Memory B cell (primary cell): ENCODE measurements at regions not wholly inside any gene's neighbourhood (a gene's known extent, or its start where the extent isn't known, plus 50 kb on each side); places are given as distances from the start of the nearest gene placed in this dataset.
"Not testable (repeated sequence)": the region's sequence is repeated elsewhere in the genome, so short reads cannot be mapped to it uniquely, and the experiment has no call there.

ENCODE experiments used
- ATAC-seq: fragments of 150-1000 bp; cut with Tn5 transposase; 2 replicates; pipeline ENCODE4 v1.10.0; 2021; ENCODE audit warnings: low read depth, mild to moderate bottlenecking, moderate library complexity
- DNase-seq, 2 donors: peaks; one replicate each; pipeline ENCODE4 v3.0.0; 2022; ENCODE audit warnings: low spot score in 2 of 2
- H3K27ac Mint-ChIP-seq: one replicate; pipeline ENCODE4 v1.8.0; 2022; ENCODE audit warnings: mild to moderate bottlenecking, moderate library complexity, mixed read lengths
- H3K27me3 Mint-ChIP-seq: one replicate; pipeline ENCODE4 v1.8.0; 2022; ENCODE audit warnings: mixed read lengths
- H3K36me3 Mint-ChIP-seq: one replicate; pipeline ENCODE4 v1.8.0; 2022; ENCODE audit warnings: mild to moderate bottlenecking, mixed read lengths
- H3K4me1 Mint-ChIP-seq: one replicate; pipeline ENCODE4 v1.8.0; 2022; ENCODE audit warnings: mixed read lengths
- H3K4me3 Mint-ChIP-seq: one replicate; pipeline ENCODE4 v1.8.0; 2022; ENCODE audit warnings: mild to moderate bottlenecking, moderate library complexity, mixed read lengths
- H3K9me3 Mint-ChIP-seq: one replicate; pipeline ENCODE4 v1.8.0; 2022; ENCODE audit warnings: mixed read lengths

DNA sequence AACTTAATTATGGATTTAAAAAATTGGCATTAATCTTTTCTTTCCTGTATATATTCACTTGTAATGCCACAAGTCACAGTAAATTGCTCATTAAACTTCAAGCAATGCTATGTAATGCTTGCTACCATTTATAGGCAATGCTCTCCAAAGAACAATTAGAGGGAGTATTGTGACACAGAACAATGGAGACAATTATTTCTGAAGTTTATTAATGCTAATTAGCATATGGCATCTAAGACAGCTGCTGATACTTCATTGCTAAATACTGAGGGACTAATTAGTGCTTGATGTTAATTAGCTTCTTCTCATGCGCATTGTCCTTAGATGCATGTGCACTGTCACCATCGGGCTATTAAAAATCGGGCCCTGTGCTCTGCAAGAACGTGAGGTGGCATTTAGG is 1012.8 kb downstream of the SOCS6 start:
- H3K4me3 Mint-ChIP-seq: no peak overlapping the region
- no peak overlapping the region for H3K27ac Mint-ChIP-seq
- H3K9me3 Mint-ChIP-seq: peaks cover 7% of the 10 kb centered on the region
- H3K4me1 Mint-ChIP-seq: no peaks in the 10 kb centered on the region
- ATAC-seq (no peak), DNase-seq (no peak)
- no peaks in the 10 kb centered on the region for H3K36me3 Mint-ChIP-seq
- H3K27me3 Mint-ChIP-seq: no peaks in the 10 kb centered on the region

DNA sequence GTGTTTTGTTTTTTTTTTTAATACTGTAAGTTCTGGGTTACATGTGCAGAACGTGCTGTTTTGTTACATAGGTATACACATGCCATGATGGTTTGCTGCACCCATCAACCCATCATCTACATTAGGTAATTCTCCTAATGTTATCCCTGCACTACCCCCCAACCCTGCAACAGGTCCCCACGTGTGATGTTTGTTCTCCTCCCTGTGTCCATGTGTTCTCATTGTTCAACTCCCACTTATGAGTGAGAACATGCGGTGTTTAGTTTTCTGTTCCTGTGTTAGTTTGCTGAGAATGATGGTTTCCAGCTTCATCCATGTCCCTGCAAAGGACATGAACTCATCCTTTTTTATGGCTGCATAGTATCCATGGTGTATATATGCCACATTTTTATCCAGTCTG is 1005.4 kb downstream of the SOCS6 start:
- not testable (repeated sequence) for H3K27ac Mint-ChIP-seq, H3K27me3 Mint-ChIP-seq, H3K9me3 Mint-ChIP-seq, ATAC-seq, DNase-seq, H3K4me3 Mint-ChIP-seq, H3K36me3 Mint-ChIP-seq, H3K4me1 Mint-ChIP-seq

DNA sequence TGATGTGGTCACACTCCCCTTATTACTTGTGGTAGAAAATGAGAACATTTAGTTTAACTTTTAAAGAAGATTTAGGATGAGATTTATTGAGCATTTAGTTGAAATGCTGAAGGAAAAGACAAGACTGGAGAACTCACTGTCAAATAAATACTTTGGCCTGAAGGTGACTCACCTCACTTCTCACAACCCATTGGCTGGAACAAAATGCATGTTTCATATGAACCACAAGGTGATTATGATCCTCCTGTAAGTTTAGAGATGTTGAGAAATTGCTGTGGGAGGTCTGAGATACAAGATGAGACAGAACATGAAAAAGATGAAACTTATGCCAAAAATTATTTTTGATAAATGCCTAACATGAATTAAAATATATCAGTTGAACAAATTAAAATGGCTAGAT is 1004.5 kb downstream of the SOCS6 start:
- DNase-seq: no peak
- no peak for ATAC-seq
- no peaks in the 10 kb centered on the region for H3K4me1 Mint-ChIP-seq
- no peak overlapping the region for H3K27ac Mint-ChIP-seq
- H3K9me3 Mint-ChIP-seq: peaks cover 1% of the 10 kb centered on the region
- no peaks in the 10 kb centered on the region for H3K27me3 Mint-ChIP-seq
- H3K4me3 Mint-ChIP-seq: no peak overlapping the region
- H3K36me3 Mint-ChIP-seq: no peaks in the 10 kb centered on the region

DNA sequence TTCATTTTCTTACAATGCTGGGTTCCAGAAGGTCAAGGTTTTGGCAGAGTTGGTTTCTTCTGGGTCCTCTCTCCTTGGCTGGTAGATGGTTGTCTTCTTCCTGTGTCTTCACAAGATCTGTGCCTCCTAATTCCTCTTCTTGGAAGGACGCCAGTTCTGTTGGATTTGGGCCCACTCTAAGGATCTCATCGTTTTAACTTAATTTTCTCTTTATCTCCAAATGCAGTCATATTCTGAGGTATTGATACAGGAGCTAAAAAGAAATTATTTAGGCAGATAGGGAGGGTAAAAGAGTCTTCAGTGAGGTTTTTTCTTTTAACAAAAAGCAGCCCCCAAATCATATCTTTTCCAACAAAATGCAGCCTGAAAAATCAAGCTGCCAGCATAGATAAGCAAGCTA is 998.4 kb downstream of the SOCS6 start:
- Mint-ChIP-seq H3K36me3 (no peaks in the 10 kb centered on the region), H3K4me3 (no peak overlapping the region), H3K4me1 (no peaks in the 10 kb centered on the region), H3K27ac (no peak overlapping the region), H3K9me3 (no peaks in the 10 kb centered on the region), H3K27me3 (no peaks in the 10 kb centered on the region)
- ATAC-seq (no peak), DNase-seq (no peak)

DNA sequence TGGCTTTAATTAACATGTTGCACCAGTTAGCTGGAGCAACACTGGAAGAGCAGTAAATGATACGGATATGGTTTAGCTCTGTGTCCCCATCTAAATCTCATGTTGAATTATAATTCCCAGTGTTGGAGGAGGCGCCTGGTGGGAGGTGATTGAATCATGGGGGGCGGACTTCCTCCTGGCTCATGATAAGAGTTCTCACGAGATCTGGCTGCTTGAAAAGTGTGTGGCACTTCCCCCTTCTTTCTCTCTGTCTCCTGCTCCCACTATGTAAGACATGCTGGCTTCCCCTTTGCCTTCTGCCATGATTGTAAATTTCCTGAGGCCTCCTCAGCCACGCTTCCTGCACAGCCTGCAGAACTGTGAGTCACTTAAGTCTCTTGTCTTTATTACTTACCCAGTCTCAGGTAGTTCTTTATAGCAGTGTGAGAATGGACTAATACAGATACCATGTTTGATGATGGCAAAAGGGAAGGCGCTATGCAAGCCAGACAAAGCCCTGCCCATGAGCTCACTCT is 963.6 kb downstream of the SOCS6 start:
- no peaks in the 10 kb centered on the region for H3K9me3 Mint-ChIP-seq
- H3K4me3 Mint-ChIP-seq: no peak overlapping the region
- no peak for ATAC-seq
- no peaks in the 10 kb centered on the region for H3K4me1 Mint-ChIP-seq
- DNase-seq: no peak
- no peaks in the 10 kb centered on the region for H3K27me3 Mint-ChIP-seq
- H3K36me3 Mint-ChIP-seq: no peaks in the 10 kb centered on the region
- H3K27ac Mint-ChIP-seq: no peak overlapping the region

DNA sequence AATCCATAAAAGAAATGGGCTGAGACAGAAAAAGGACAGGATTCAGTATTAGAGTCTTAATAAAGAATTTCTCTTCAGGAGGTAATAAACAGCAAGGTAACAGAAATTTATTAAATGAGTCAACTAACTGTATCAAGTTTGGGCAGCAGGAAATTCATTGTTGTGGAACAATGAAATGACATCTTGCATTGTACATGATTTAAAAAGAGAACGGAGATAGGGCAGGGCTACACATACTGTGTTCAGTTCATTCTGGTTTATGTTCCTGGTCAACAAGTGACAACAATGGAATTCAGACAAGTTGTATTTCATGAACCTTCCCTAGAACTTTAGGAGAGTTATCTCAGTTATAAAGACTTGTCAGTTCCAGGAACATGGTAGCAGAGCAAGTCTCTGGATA is 961.3 kb downstream of the SOCS6 start:
- Mint-ChIP-seq H3K4me3 (no peak overlapping the region), H3K4me1 (no peaks in the 10 kb centered on the region), H3K27ac (no peak overlapping the region), H3K9me3 (no peaks in the 10 kb centered on the region), H3K36me3 (no peaks in the 10 kb centered on the region), H3K27me3 (no peaks in the 10 kb centered on the region)
- DNase-seq (no peak), ATAC-seq (no peak)

DNA sequence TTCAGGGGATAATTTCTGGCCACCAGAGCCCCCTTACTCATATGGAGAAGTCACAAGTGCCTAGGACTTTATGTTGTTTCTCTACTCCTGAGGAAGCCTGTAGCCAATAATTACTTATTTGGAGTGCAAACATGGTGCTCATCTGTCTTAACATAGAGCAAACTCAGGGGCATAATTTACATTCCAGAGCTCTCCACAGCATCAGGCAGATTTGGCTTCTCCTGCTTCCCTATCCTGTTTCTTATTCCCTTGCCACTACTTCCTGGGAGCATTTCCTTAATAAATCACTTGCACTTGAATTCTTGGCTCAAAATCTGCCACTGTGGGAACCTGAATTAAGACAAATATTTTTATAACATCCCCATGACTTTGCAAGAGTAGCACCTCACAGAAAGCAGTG is 960.9 kb downstream of the SOCS6 start:
- H3K27ac Mint-ChIP-seq: no peak overlapping the region
- DNase-seq (no peak), ATAC-seq (no peak)
- no peaks in the 10 kb centered on the region for H3K27me3 Mint-ChIP-seq
- H3K36me3 Mint-ChIP-seq: no peaks in the 10 kb centered on the region
- no peaks in the 10 kb centered on the region for H3K4me1 Mint-ChIP-seq
- H3K4me3 Mint-ChIP-seq: no peak overlapping the region
- H3K9me3 Mint-ChIP-seq: no peaks in the 10 kb centered on the region

DNA sequence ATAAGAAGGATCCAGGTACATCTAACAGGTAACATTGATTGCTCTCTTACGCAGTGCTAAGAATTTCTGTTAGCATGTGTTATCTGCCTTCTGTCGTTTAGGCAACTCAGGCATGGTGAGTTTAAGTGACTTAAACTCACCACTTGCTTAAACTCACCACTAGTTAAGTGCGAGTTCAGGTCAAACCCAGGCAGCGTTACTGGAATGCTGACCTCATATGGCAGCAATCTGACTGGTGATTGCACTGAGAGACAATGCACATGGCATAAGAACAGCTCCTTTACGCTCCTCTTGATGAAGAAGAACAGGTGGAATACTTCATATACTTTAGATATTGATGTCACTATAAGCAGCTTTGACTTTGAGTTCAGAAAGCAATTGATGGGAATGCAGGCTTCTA is 954.1 kb downstream of the SOCS6 start:
- Mint-ChIP-seq H3K36me3 (no peaks in the 10 kb centered on the region), H3K27ac (no peak overlapping the region), H3K4me1 (no peaks in the 10 kb centered on the region), H3K27me3 (no peaks in the 10 kb centered on the region), H3K9me3 (no peaks in the 10 kb centered on the region), H3K4me3 (no peak overlapping the region)
- DNase-seq (no peak), ATAC-seq (no peak)

DNA sequence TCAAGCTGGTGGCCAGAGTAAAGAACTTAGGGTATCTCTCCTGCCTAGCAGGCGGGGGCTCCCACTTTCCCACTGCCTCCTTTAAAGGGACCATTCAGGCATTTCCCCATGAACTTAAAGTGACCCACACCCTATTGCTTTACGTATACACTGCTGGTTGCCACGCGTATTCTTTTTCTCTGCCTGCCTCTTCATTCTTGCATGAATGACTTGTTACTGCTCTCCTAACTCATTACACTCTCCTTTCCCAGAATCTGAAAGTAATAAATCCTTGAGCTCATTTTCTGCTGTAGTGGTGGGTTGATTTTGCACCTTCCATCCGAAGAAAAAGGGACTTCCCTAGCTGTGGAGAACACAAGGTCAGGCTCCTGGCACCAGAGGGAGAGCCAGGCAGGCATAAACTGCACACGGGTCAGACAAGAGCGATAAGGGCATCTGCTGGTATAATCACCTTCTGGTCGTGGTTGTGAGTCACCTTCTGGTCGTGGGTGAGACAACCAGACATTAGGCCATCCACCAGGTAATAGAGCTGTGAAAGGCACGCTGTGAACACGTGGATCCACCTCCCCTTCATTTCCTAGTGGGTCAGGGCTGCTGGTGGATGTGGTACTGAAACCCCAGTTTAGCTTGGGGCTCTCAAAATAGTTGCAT is 950.3 kb downstream of the SOCS6 start:
- ATAC-seq (no peak), DNase-seq (no peak)
- Mint-ChIP-seq H3K4me1 (no peaks in the 10 kb centered on the region), H3K9me3 (no peaks in the 10 kb centered on the region), H3K4me3 (no peak overlapping the region), H3K36me3 (no peaks in the 10 kb centered on the region), H3K27me3 (no peaks in the 10 kb centered on the region), H3K27ac (no peak overlapping the region)

DNA sequence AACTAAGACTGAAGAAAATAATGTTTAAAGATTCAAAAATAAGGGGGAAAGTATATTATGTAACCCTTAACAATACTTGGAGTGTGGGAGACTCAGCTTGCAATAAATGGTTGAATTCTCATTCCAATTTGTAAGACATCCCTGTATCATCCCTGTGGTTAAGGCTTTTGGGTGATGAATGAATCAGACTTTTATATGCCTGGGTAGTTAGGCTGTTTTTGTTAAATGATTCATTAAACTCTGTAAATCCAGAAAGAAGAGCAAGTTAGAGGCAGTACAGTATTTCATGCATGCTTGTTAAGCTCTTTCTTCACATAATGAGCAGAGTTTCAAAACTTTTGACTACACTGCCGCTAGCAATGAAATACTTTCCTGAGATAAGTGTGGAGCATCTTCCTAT is 948.8 kb downstream of the SOCS6 start:
- H3K9me3 Mint-ChIP-seq: no peaks in the 10 kb centered on the region
- no peak overlapping the region for H3K4me3 Mint-ChIP-seq
- no peaks in the 10 kb centered on the region for H3K4me1 Mint-ChIP-seq
- H3K36me3 Mint-ChIP-seq: no peaks in the 10 kb centered on the region
- ATAC-seq (no peak), DNase-seq (no peak)
- no peak overlapping the region for H3K27ac Mint-ChIP-seq
- H3K27me3 Mint-ChIP-seq: no peaks in the 10 kb centered on the region

DNA sequence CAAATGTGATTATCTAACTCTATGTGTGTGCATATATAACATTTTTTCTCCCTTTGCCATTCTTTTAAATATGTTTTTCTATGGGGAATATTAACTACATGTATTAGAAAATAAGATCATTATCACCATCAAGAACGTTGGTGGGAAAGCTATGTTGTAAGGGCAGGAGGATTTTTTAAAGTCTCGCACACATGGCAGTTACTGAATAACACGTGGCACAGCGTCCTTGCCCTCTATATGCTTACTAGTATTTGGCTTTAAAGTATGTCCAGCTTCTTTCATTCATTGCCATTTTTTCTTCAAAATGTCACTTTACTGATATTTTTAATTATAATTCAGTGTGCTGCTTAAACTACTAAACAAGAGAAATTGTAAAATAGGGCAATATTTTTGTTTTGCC is 944.3 kb downstream of the SOCS6 start:
- Mint-ChIP-seq H3K27ac (no peak overlapping the region), H3K4me1 (no peaks in the 10 kb centered on the region), H3K36me3 (no peaks in the 10 kb centered on the region), H3K4me3 (no peak overlapping the region), H3K27me3 (no peaks in the 10 kb centered on the region), H3K9me3 (no peaks in the 10 kb centered on the region)
- no peak for ATAC-seq
- DNase-seq: no peak

DNA sequence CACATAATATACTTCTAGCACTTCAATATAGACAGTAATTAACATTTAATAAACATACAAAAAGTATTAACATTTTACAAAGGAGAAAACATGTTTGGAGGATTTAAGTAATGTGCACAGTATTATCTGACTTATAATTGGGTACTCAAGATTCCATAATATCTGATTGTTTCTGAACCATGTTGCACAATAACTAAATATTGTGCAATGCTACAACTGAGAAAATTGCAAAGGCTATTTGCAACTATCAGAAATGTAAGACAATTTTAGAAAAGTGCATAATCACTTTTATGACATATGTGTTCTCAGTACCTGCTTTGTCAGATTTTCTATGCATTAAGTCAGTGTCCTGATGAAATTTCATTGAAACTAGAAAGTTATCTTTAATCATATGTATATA is 934.6 kb downstream of the SOCS6 start:
- Mint-ChIP-seq H3K4me1 (no peaks in the 10 kb centered on the region), H3K36me3 (no peaks in the 10 kb centered on the region), H3K4me3 (no peak overlapping the region), H3K9me3 (no peaks in the 10 kb centered on the region), H3K27ac (no peak overlapping the region), H3K27me3 (no peaks in the 10 kb centered on the region)
- no peak for ATAC-seq
- no peak for DNase-seq

DNA sequence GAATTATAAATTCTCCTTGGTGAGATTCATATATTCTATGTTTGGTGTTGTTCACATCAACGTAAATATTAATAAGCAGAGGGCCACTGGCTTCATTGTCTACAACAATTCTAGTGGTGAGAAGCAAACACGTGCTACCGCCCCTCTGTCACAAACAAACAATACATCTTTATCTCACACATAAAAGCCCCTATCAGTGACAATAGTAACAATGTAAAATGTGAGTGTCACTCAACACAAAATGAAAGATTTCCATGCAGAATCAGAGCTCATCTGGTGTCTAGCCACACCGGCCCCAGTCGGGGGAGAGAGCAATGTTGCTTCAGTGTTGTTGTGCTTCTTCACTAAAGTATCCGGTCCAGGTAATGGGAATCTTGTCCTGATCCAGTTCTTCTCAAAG is 932.6 kb downstream of the SOCS6 start:
- Mint-ChIP-seq H3K9me3 (no peaks in the 10 kb centered on the region), H3K4me1 (no peaks in the 10 kb centered on the region), H3K27ac (no peak overlapping the region), H3K27me3 (no peaks in the 10 kb centered on the region), H3K4me3 (no peak overlapping the region), H3K36me3 (no peaks in the 10 kb centered on the region)
- DNase-seq (no peak), ATAC-seq (no peak)

DNA sequence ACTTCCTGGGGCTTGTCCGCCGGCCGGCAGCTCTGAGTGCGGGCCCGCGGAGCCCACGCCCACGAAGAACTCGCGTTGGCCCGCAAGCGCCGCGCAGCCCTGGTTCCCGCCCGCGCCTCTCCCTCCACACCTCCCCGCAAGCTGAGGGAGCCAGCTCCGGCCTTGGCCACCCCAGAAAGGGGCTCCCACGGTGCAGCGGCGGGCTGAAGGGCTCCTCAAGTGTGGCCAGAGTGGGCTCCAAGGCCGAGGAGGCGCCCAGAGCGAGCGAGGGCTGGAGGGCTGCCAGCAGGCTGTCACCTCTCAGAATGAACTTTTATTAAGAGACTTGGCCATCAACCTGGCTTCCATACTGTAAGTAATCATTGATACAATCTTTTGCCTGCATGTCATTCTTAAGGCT is 923.9 kb downstream of the SOCS6 start:
- not testable (repeated sequence) for H3K9me3 Mint-ChIP-seq, ATAC-seq, H3K4me1 Mint-ChIP-seq, H3K4me3 Mint-ChIP-seq, H3K27me3 Mint-ChIP-seq, H3K36me3 Mint-ChIP-seq, H3K27ac Mint-ChIP-seq, DNase-seq

DNA sequence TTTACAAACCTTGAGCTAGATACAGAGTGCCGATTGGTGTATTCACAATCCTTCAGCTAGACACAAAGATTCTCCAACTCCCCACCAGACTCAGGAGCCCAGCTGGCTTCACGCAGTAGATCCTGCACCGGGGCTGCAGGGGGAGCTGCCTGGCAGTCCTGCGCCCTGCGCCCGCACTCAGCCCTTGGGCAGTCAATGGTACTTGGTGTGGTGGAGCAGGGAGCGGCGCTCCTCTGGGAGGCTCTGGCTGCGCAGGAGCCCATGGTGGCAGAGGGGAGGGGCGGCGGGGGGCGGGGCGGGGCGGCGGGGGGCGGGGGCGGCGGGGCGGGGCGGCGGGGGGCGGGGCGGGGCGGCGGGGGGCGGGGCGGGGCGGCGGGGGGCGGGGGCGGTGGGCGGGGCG is 923.4 kb downstream of the SOCS6 start:
- H3K27ac Mint-ChIP-seq: no peak overlapping the region
- no peaks in the 10 kb centered on the region for H3K36me3 Mint-ChIP-seq
- no peaks in the 10 kb centered on the region for H3K9me3 Mint-ChIP-seq
- ATAC-seq (no peak), DNase-seq (no peak)
- H3K27me3 Mint-ChIP-seq: no peaks in the 10 kb centered on the region
- no peak overlapping the region for H3K4me3 Mint-ChIP-seq
- H3K4me1 Mint-ChIP-seq: no peaks in the 10 kb centered on the region
